Erythroblast (primary cell): ENCODE measurements at regions not wholly inside any gene's neighbourhood (a gene's known extent, or its start where the extent isn't known, plus 50 kb on each side); places are given as distances from the start of the nearest gene placed in this dataset.

Source experiments
- GATA1 ChIP-seq: IDR thresholded peaks from 2 replicates; pipeline ENCODE4 v1.6.1; 2011; ENCODE audit warnings: low read depth, mild to moderate bottlenecking, control low read depth, low read length, moderate library complexity
- POLR2A ChIP-seq: IDR thresholded peaks from 2 replicates; pipeline ENCODE4 v1.6.1; 2011; ENCODE audit warnings: mild to moderate bottlenecking, low read length

- no peak for TF ChIP-seq POLR2A
- no peak for TF ChIP-seq GATA1
These were observed 129.9 kb downstream of the GALC start for GRCh38 chr14:87863047-87863446.
